Aorta (tissue), 5 donors: ENCODE measurements at regions not wholly inside any gene's neighbourhood (a gene's known extent, or its start where the extent isn't known, plus 50 kb on each side); places are given as distances from the start of the nearest gene placed in this dataset.
"Not testable (repeated sequence)": the region's sequence is repeated elsewhere in the genome, so short reads cannot be mapped to it uniquely, and the experiment has no call there.

Experiments used
- ATAC-seq: fragments of 200-7000 bp; cut with Tn5 transposase; one replicate; pipeline ENCODE4 v1.9.1; 2022; ENCODE audit warnings: moderate library complexity; ENCODE audit not compliant: low FRiP score
- DNase-seq, 2 donors: peaks; one replicate each; pipeline ENCODE4 v3.0.0-alpha.2; 2020
- H3K27ac ChIP-seq, 2 donors: one replicate each; pipeline ENCODE4 v1.5.1; 2013; ENCODE audit warnings: low read length in 2 of 2, mild to moderate bottlenecking in 2 of 2, moderate library complexity in 2 of 2, control low read depth in 1 of 2, inconsistent platforms in 1 of 2, low read depth in 1 of 2
- H3K27me3 ChIP-seq, 2 donors: one replicate each; pipeline ENCODE4 v1.6.1; 2013; ENCODE audit warnings: control low read depth in 1 of 2, low read length in 1 of 2, mild to moderate bottlenecking in 1 of 2, moderate library complexity in 1 of 2; ENCODE audit not compliant: insufficient read depth in 2 of 2, control insufficient read depth in 1 of 2
- H3K36me3 ChIP-seq, 2 donors: one replicate each; pipeline ENCODE4 v1.6.1; 2013; ENCODE audit warnings: control low read depth in 1 of 2, low read length in 1 of 2, mild to moderate bottlenecking in 1 of 2; ENCODE audit not compliant: insufficient read depth in 2 of 2, control insufficient read depth in 1 of 2
- H3K4me1 ChIP-seq, 2 donors: one replicate each; pipeline ENCODE4 v1.6.1; 2013; ENCODE audit warnings: low read length in 2 of 2, control low read depth in 1 of 2, mild to moderate bottlenecking in 1 of 2, moderate library complexity in 1 of 2; ENCODE audit not compliant: insufficient read depth in 2 of 2, control insufficient read depth in 1 of 2
- H3K4me3 ChIP-seq, 2 donors: one replicate each; pipeline ENCODE4 v1.5.1; 2013; ENCODE audit warnings: low read length in 2 of 2, control low read depth in 1 of 2, mild to moderate bottlenecking in 1 of 2
- H3K9me3 ChIP-seq: one replicate; pipeline ENCODE4 v1.6.1; 2013; ENCODE audit warnings: mild to moderate bottlenecking, low read length; ENCODE audit not compliant: control insufficient read depth
- WGBS, 2 donors: extraction: QIAGEN DNeasy Blood & Tissue Kit; methylation state at CpG; one replicate each; pipeline ENCODE4 v1.1.7; 2013; 5-methylcytosine and 5-hydroxymethylcytosine counted together
- intact Hi-C, 2 donors: fragments of 100-400 bp; cut with DNase I; formaldehyde crosslinking; loops; one replicate each; pipeline versions ENCODE4 v1.14.2 to v1.15.0; 2022
- donor health status: healthy with polysubstance abuse.
- donor health status: Bipolar disorder and iron deficiency.
- donor health status: DM: no; HTN: no; CAD: no.
- donor health status: DM: no; HTN: no; CAD: no.
- donor health status: DM: yes; HTN: yes; CAD: no.

DNA sequence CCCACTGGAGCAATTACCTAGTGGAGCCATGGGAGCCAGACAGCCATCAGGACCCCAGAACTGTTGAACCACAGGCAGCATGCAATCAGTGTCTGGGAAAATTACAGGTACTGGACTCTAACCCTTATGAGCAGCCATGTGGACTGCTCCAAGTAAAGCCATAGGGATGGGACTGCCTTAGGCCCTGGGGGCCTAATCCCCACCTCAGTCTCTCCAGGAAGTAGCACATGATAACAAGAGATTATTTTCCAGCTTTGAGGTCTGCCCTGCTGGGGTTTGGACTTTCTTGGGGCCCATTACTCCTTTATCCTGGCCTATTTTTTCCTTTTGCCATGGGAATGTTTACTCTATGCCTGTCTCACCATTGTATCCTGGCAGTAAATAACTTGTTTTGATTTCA is 226.8 kb downstream of the AEBP2 start:
- Histone ChIP-seq H3K9me3 (no peaks in the 10 kb centered on the region), H3K4me1 (peaks cover 0 to 2% of the 10 kb centered on the region in 2 donors), H3K36me3 (no peaks in the 10 kb centered on the region), H3K27ac (peak overlapping the region; percentile 64 to 83), H3K27me3 (no peaks in the 10 kb centered on the region), H3K4me3 (no peak overlapping the region)
- no peak for DNase-seq
- ATAC-seq = peak; percentile 45
- intact Hi-C loops = loop anchor here in 1 of 2 donors (5.0 kb wide), 1 partner anchor 46 kb away; no protein-coding TSS in a partner anchor

DNA sequence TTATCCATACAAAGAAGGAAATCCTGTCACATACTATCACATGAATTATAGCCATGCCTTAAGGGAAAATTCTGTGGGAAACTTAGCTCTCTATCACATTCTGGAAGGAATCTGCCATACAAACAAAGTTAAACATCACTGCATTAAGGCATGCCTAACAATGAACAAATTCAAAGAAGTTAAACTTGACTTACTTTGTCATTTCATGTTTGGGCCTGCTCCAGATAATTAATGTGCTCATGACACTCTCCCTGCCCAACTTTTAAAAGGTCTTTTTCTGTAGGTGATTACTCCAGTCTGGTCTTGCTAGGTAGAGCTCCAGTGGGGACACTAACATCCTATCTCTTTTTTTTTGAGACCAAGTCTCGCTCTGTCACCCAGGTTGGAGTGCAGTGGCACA is 230.5 kb downstream of the AEBP2 start:
- no peak overlapping the region for H3K4me3 ChIP-seq
- WGBS, 2 donors = 95 to 97% methylated on average over 1 of the region's 1 CpG
- H3K36me3 ChIP-seq = no peaks in the 10 kb centered on the region
- H3K9me3 ChIP-seq = no peaks in the 10 kb centered on the region
- intact Hi-C loops = loop anchor here in 1 of 2 donors (5.0 kb wide), 1 partner anchor 43 kb away; no protein-coding TSS in a partner anchor
- no peak for ATAC-seq
- DNase-seq = no peak
- no peak overlapping the region for H3K27ac ChIP-seq
- H3K27me3 ChIP-seq = no peaks in the 10 kb centered on the region
- peaks cover 0 to 2% of the 10 kb centered on the region in 2 donors for H3K4me1 ChIP-seq

DNA sequence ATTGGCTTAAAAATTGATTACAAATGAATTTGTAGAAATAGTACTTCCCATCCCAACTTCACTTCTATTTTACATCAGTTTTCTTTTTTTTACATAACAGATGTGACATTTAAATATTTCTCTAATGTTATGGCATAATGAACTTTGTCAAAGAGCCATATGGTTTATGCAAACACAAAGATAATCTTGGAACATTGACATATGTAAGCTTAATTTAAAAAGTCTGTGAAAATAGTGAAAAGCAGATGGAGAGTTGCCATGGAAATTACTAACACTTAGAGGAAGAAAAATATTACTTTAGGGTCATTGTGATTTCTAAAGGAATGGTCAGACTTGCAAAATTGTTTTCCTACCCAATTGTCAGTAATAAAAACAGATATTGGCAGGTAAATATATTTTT is 232.4 kb downstream of the AEBP2 start:
- Histone ChIP-seq H3K4me3 (no peak overlapping the region), H3K9me3 (no peaks in the 10 kb centered on the region), H3K27me3 (no peaks in the 10 kb centered on the region), H3K27ac (no peak overlapping the region), H3K36me3 (no peaks in the 10 kb centered on the region), H3K4me1 (peaks cover 0 to under 1% of the 10 kb centered on the region in 2 donors)
- intact Hi-C loops = no loop called here
- DNase-seq (no peak), ATAC-seq (no peak)

DNA sequence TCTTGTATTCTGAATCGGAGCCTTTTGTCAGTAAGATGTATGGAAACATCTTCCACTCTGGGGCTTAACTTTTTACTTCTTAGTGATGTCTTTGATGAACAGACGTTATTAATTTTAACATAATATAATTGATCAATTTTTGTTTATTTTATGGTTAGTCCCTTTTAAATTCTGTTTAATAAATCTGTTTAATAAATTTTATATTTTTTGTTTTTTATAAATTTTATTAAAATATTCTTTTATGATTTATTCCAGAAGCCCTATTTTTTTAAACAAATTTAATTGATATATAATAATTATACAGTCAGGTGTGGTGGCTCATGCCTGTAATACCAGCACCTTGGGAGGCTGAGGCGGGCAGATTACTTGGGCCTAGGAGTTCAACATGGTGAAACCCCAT is 235.1 kb downstream of the AEBP2 start:
- ATAC-seq (no peak), DNase-seq (no peak)
- Histone ChIP-seq H3K27me3 (no peaks in the 10 kb centered on the region), H3K27ac (no peak overlapping the region), H3K36me3 (no peaks in the 10 kb centered on the region), H3K4me1 (no peaks in the 10 kb centered on the region), H3K4me3 (no peak overlapping the region), H3K9me3 (no peaks in the 10 kb centered on the region)
- 96 to 99% methylated on average over 3 of the region's 3 CpGs for WGBS, 2 donors
- intact Hi-C loops = no loop called here

DNA sequence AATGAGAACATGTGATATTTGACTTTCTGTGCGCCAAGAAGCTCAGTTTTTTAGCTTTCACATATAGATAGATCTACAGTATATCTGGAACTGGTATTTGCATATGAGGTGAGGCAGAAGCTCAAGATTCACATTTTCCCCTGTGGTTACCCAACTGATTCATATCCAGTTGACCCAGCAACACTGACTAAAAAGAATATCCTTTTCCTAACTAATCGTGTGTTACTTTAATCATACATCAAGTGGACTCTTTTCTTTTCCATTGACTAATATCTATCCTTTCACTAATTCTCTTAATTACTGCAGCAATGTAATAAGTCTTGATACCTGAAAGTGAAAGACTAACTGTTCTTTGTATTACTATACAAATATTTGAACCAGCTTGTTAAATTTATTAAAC is 236.1 kb downstream of the AEBP2 start:
- WGBS, 2 donors = 97% methylated on average over 2 of the region's 2 CpGs
- no peaks in the 10 kb centered on the region for H3K27me3 ChIP-seq
- intact Hi-C loops = no loop called here

DNA sequence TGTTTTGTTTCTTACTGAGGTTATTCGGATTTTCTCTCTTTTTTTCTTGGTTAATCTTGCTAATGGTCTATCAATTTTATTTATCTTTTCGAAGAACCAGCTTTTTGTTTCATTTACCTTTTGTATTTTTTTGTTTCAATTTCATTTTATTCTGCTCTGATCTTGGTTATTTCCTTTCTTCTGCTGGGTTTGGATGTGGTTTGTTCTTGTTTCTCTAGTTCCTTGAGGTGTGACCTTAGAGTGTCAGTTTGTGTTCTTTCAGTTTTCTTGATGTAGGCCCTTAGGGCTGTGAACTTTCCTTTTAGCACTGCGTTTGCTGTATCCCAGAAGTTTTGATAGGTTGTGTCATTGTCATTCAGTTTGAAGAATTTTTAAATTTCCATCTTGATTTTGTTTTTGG is 239.2 kb downstream of the AEBP2 start:
- intact Hi-C loops, H3K4me3 ChIP-seq, H3K9me3 ChIP-seq, H3K4me1 ChIP-seq, H3K27me3 ChIP-seq, H3K36me3 ChIP-seq, ATAC-seq, DNase-seq, H3K27ac ChIP-seq: not testable (repeated sequence)
- WGBS, 2 donors = 91 to 92% methylated on average over 3 of the region's 3 CpGs

More for the DNA sequence above, 236.1 kb downstream of the AEBP2 start:
- no peak overlapping the region for H3K27ac ChIP-seq
- no peak overlapping the region for H3K4me3 ChIP-seq
- no peak for DNase-seq
- ATAC-seq = no peak
- no peaks in the 10 kb centered on the region for H3K9me3 ChIP-seq
- no peaks in the 10 kb centered on the region for H3K36me3 ChIP-seq
- H3K4me1 ChIP-seq = no peaks in the 10 kb centered on the region

DNA sequence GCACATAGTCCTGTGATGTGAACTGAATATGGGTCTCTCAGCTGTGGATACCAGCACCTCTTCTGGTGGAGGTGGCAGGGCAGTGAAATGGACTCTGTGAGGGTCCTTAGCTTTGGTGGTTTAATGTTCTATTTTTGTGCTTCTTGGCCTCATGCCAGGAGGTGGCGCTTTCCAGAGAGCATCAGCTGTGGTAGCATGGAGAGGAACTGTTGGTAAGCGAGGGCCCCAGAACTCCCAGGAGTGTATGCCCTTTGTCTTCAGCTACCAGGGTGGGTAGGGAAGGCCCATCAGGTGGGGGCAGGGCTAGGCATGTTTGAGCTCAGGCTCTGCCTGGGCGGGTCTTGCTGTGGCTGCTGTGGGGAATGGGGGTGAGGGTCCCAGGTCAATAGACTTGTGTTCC is 241.7 kb downstream of the AEBP2 start:
- no peak overlapping the region for H3K4me3 ChIP-seq
- no peaks in the 10 kb centered on the region for H3K36me3 ChIP-seq
- 77 to 79% methylated on average over 3 of the region's 3 CpGs for WGBS, 2 donors
- intact Hi-C loops = no loop called here
- no peaks in the 10 kb centered on the region for H3K27me3 ChIP-seq
- H3K9me3 ChIP-seq = no peaks in the 10 kb centered on the region
- no peaks in the 10 kb centered on the region for H3K4me1 ChIP-seq
- DNase-seq (peak in 1 of 2 donors; percentile 41), ATAC-seq (no peak)
- H3K27ac ChIP-seq = no peak overlapping the region

DNA sequence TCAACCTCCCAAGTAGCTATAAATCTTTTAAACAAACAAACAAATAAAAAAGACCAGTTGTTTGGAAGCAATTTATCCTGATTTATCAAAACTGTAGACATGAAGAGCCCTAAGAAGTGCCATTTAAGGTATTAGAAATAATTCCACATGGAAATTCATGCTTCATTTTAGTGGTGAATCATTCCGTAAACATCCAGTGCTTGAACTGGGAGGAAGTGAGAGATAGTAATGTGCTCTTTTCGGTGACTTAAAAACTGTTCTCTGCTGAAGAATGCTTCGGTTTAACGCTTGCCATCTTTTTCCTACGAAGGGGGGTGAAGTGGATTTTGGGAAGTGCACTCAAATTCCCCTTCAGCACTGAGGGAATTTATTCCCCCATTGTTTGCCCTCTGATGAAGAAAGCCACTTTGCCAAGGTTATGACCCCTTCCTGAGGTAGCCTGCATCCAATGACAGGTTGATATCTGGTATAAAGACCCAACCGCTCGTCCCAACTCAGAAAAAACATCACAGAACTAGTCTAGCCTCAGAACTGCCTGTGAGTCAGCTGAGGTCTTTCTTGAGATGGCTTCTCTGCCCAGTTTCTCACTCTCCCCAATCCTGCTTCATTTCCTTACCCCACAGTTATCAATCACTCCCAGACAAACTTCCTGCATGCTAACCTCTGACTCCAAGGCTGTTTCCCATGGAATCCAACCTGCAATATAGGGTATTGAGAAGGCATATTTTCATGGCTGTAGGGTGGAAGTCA is 244.1 kb downstream of the AEBP2 start:
- DNase-seq = no peak
- Histone ChIP-seq H3K4me3 (no peak overlapping the region), H3K9me3 (no peaks in the 10 kb centered on the region), H3K36me3 (no peaks in the 10 kb centered on the region), H3K4me1 (no peaks in the 10 kb centered on the region), H3K27me3 (no peaks in the 10 kb centered on the region), H3K27ac (peak overlapping the region; percentile 73 to 96)
- intact Hi-C loops = no loop called here
- no peak for ATAC-seq
- 34 to 35% methylated on average over 7 of the region's 7 CpGs for WGBS, 2 donors

DNA sequence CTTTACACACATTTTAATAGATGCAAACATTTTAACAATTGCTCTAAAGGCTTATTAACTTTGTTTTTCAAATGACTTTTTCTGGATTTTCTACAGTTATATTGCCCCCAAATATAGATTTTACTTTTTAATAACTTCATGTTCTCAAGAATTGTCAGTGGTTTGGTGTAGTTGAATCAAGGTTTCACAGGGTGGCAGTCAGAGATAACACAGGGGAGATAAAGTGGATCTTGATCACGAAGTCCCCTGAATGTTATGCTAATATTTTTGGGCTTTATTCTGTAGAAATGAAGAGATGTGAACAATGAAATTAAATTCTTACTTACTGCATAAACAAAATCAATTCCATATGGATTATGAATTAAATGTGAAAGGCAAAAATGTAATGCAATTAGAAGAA is 248.1 kb downstream of the AEBP2 start:
- no peaks in the 10 kb centered on the region for H3K9me3 ChIP-seq
- 78 to 82% methylated on average over 1 of the region's 1 CpG for WGBS, 2 donors
- no peak overlapping the region for H3K27ac ChIP-seq
- no peak overlapping the region for H3K4me3 ChIP-seq
- ATAC-seq (no peak), DNase-seq (no peak)
- no peaks in the 10 kb centered on the region for H3K27me3 ChIP-seq
- H3K36me3 ChIP-seq = no peaks in the 10 kb centered on the region
- intact Hi-C loops = no loop called here
- H3K4me1 ChIP-seq = no peaks in the 10 kb centered on the region
